Gastroesophageal sphincter (tissue), 3 donors: ENCODE measurements at regions not wholly inside any gene's neighbourhood (a gene's known extent, or its start where the extent isn't known, plus 50 kb on each side); places are given as distances from the start of the nearest gene placed in this dataset.

ENCODE experiments used
- EP300 ChIP-seq: sonication (generic); formaldehyde crosslinking; IDR thresholded peaks from one replicate; pipeline ENCODE4 v1.6.1; 2017; ENCODE audit warnings: antibody characterized with exemption, mild to moderate bottlenecking
- POLR2AphosphoS5 ChIP-seq: sonication (generic); formaldehyde crosslinking; IDR thresholded peaks from one replicate; pipeline ENCODE4 v1.6.1; 2017; ENCODE audit warnings: antibody characterized with exemption
- TF ChIP-seq, protein P1 (sequence below), 4 experiments: fragments of 200-600 bp in 2 of 4; fragments of 450-650 bp in 2 of 4; sonication (generic) in 1 of 4; IDR thresholded peaks; one replicate each; pipeline ENCODE4 v1.5.1; 2017 to 2019; ENCODE audit warnings: antibody characterized with exemption in 4 of 4, mild to moderate bottlenecking in 2 of 4, moderate library complexity in 2 of 4

DNA sequence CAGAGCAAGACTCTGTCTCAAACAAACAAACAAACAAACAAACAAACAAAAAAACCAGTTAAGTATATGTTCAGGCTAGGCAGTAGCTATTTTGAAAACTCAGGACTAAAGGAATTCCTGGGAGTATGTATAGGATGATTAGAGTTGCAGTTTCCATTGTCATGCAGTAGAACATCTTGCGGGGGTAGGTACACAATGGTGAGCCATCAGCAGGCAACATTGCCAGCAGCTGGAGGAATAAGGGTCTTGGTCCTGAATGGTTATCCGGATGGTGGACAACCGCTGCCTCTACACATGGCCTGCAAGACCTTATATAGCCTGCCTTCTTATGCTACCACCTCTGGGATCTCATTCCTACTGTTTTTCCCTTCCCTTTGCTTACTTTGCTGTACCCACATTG lies 297.5 kb downstream of the SOX4 start:
- TF ChIP-seq POLR2AphosphoS5 (no peak), EP300 (no peak)
- TF ChIP-seq, protein P1, sequence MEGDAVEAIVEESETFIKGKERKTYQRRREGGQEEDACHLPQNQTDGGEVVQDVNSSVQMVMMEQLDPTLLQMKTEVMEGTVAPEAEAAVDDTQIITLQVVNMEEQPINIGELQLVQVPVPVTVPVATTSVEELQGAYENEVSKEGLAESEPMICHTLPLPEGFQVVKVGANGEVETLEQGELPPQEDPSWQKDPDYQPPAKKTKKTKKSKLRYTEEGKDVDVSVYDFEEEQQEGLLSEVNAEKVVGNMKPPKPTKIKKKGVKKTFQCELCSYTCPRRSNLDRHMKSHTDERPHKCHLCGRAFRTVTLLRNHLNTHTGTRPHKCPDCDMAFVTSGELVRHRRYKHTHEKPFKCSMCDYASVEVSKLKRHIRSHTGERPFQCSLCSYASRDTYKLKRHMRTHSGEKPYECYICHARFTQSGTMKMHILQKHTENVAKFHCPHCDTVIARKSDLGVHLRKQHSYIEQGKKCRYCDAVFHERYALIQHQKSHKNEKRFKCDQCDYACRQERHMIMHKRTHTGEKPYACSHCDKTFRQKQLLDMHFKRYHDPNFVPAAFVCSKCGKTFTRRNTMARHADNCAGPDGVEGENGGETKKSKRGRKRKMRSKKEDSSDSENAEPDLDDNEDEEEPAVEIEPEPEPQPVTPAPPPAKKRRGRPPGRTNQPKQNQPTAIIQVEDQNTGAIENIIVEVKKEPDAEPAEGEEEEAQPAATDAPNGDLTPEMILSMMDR (IDR thresholded peaks at IDR 0.05), result no peak
